Sigmoid colon (tissue), 6 donors: ENCODE measurements at regions not wholly inside any gene's neighbourhood (a gene's known extent, or its start where the extent isn't known, plus 50 kb on each side); places are given as distances from the start of the nearest gene placed in this dataset.

Experiments used
- DNase-seq: peaks from one replicate; pipeline ENCODE4 v3.0.0-alpha.2; 2019
- H3K27ac ChIP-seq, 4 donors: fragments of 200-600 bp; sonication (generic); one replicate each; pipeline ENCODE4 v1.5.1; 2016 to 2019; ENCODE audit warnings: mild to moderate bottlenecking in 1 of 4
- H3K27me3 ChIP-seq, 3 donors: fragments of 200-600 bp; sonication (generic); one replicate each; pipeline ENCODE4 v1.5.1; 2019; ENCODE audit warnings: mild to moderate bottlenecking in 1 of 3
- H3K36me3 ChIP-seq, 4 donors: fragments of 200-600 bp; sonication (generic); one replicate each; pipeline ENCODE4 v1.5.1; 2016 to 2019
- H3K4me1 ChIP-seq, 4 donors: fragments of 200-600 bp; sonication (generic); one replicate each; pipeline ENCODE4 v1.5.1; 2017 to 2019
- H3K4me3 ChIP-seq, 4 donors: fragments of 200-600 bp; sonication (generic); one replicate each; pipeline ENCODE4 v1.5.1; 2017 to 2019; ENCODE audit warnings: mild to moderate bottlenecking in 2 of 4, moderate library complexity in 1 of 4
- H3K9me3 ChIP-seq, 4 donors: fragments of 200-600 bp in 3 of 4; sonication (generic) in 3 of 4; one replicate each; pipeline versions ENCODE4 v1.5.1 to v1.6.1; 2013 to 2019
- CTCF ChIP-seq, 4 experiments: fragments of 450-650 bp in 3 of 4; fragments of 200-600 bp in 1 of 4; IDR thresholded peaks; one replicate each; pipeline ENCODE4 v1.5.1; 2016 to 2019; ENCODE audit warnings: antibody characterized with exemption in 4 of 4, mild to moderate bottlenecking in 3 of 4, moderate library complexity in 2 of 4
- EP300 ChIP-seq, 4 donors: sonication (generic); formaldehyde crosslinking; IDR thresholded peaks; one replicate each; pipeline ENCODE4 v1.6.1; 2017; ENCODE audit warnings: antibody characterized with exemption in 4 of 4
- POLR2A ChIP-seq, 2 donors: fragments of 450-650 bp; IDR thresholded peaks; one replicate each; pipeline ENCODE4 v1.6.1; 2016; ENCODE audit warnings: antibody characterized with exemption in 2 of 2, mild to moderate bottlenecking in 2 of 2, moderate library complexity in 2 of 2
- POLR2AphosphoS5 ChIP-seq, 4 donors: sonication (generic); formaldehyde crosslinking; IDR thresholded peaks; one replicate each; pipeline ENCODE4 v1.6.1; 2017; ENCODE audit warnings: antibody characterized with exemption in 4 of 4
- WGBS, 2 donors: extraction: QIAGEN DNeasy Blood & Tissue Kit; methylation state at CpG; one replicate each; pipeline ENCODE4 v1.1.7; 2013; 5-methylcytosine and 5-hydroxymethylcytosine counted together
- intact Hi-C: fragments of 100-400 bp; cut with DNase I; formaldehyde crosslinking; loops from one replicate; pipeline ENCODE4 v1.15.1; 2023
- donor health status: healthy with polysubstance abuse.
- donor health status: healthy.

- WGBS, 2 donors = 82 to 86% methylated on average over 6 of the region's 6 CpGs
- no peak for DNase-seq
Measured at GRCh38 chr3:31361371-31362273, 171.1 kb upstream of the STT3B start.

GRCh38 chr3:31364188-31364587, 168.5 kb upstream of the STT3B start:
- no peak for DNase-seq
- Histone ChIP-seq H3K36me3 (no peaks in the 10 kb centered on the region), H3K4me1 (no peaks in the 10 kb centered on the region), H3K4me3 (no peak overlapping the region), H3K27me3 (no peaks in the 10 kb centered on the region), H3K27ac (no peak overlapping the region), H3K9me3 (no peaks in the 10 kb centered on the region)
- intact Hi-C loops = no loop called here
- 90 to 98% methylated on average over 1 of the region's 1 CpG for WGBS, 2 donors
- no peak for TF ChIP-seq CTCF (IDR thresholded peaks at IDR 0.05)
- TF ChIP-seq POLR2A (IDR thresholded peaks at IDR 0.05) = no peak
- no peak for TF ChIP-seq EP300 (IDR thresholded peaks at IDR 0.05)
- TF ChIP-seq POLR2AphosphoS5 (IDR thresholded peaks at IDR 0.05) = no peak

More at GRCh38 chr3:31361371-31362273, 171.1 kb upstream of the STT3B start:
- intact Hi-C loops = no loop called here
- Histone ChIP-seq H3K27ac (no peak overlapping the region), H3K9me3 (no peaks in the 10 kb centered on the region), H3K4me1 (no peaks in the 10 kb centered on the region), H3K27me3 (no peaks in the 10 kb centered on the region), H3K36me3 (no peaks in the 10 kb centered on the region), H3K4me3 (no peak overlapping the region)
- no peak for TF ChIP-seq POLR2A (IDR thresholded peaks at IDR 0.05)
- no peak for TF ChIP-seq EP300 (IDR thresholded peaks at IDR 0.05)
- TF ChIP-seq CTCF (IDR thresholded peaks at IDR 0.05) = no peak
- TF ChIP-seq POLR2AphosphoS5 (IDR thresholded peaks at IDR 0.05) = no peak

GRCh38 chr3:31364711-31365110, 168.0 kb upstream of the STT3B start:
- Histone ChIP-seq H3K9me3 (no peaks in the 10 kb centered on the region), H3K4me1 (no peaks in the 10 kb centered on the region), H3K4me3 (no peak overlapping the region), H3K27me3 (no peaks in the 10 kb centered on the region), H3K27ac (no peak overlapping the region), H3K36me3 (no peaks in the 10 kb centered on the region)
- no peak for TF ChIP-seq POLR2A (IDR thresholded peaks at IDR 0.05)
- no peak for TF ChIP-seq POLR2AphosphoS5 (IDR thresholded peaks at IDR 0.05)
- TF ChIP-seq EP300 (IDR thresholded peaks at IDR 0.05) = no peak
- no peak for TF ChIP-seq CTCF (IDR thresholded peaks at IDR 0.05)
- no peak for DNase-seq
- intact Hi-C loops = no loop called here

- no peaks in the 10 kb centered on the region for H3K4me1 ChIP-seq
- 91 to 95% methylated on average over 2 of the region's 2 CpGs for WGBS, 2 donors
- no peak overlapping the region for H3K27ac ChIP-seq
- intact Hi-C loops = no loop called here
- TF ChIP-seq CTCF (IDR thresholded peaks at IDR 0.05) (no peak), EP300 (IDR thresholded peaks at IDR 0.05) (no peak), POLR2AphosphoS5 (IDR thresholded peaks at IDR 0.05) (no peak), POLR2A (IDR thresholded peaks at IDR 0.05) (no peak)
- DNase-seq = no peak
- H3K9me3 ChIP-seq = no peaks in the 10 kb centered on the region
- no peak overlapping the region for H3K4me3 ChIP-seq
- H3K27me3 ChIP-seq = no peaks in the 10 kb centered on the region
- H3K36me3 ChIP-seq = no peaks in the 10 kb centered on the region
Measured at GRCh38 chr3:31367518-31367917, 165.2 kb upstream of the STT3B start.
